IMR-90 (cell line): ENCODE measurements at regions not wholly inside any gene's neighbourhood (a gene's known extent, or its start where the extent isn't known, plus 50 kb on each side); places are given as distances from the start of the nearest gene placed in this dataset.

Source experiments
- BHLHE40 ChIP-seq: fragments of 150-350 bp; IDR thresholded peaks from 2 replicates; pipeline ENCODE4 v1.6.1; 2016; ENCODE audit warnings: mild to moderate bottlenecking, low read depth, low read length
- CTCF ChIP-seq: conservative IDR thresholded peaks from 2 replicates; pipeline ENCODE4 v1.5.1; 2012; ENCODE audit warnings: mild to moderate bottlenecking, low read depth, low read length, improper control_type of control experiment
- FOS ChIP-seq: fragments of 150-350 bp; IDR thresholded peaks from 2 replicates; pipeline ENCODE4 v1.6.1; 2016; ENCODE audit warnings: low read depth, low read length
- MAFK ChIP-seq: IDR thresholded peaks from 2 replicates; pipeline ENCODE4 v1.6.1; 2012; ENCODE audit warnings: low read depth, low read length, improper control_type of control experiment
- POLR2A ChIP-seq: IDR thresholded peaks from 2 replicates; pipeline ENCODE4 v1.6.1; 2012; ENCODE audit warnings: mild to moderate bottlenecking, low read depth, low read length
- RAD21 ChIP-seq: IDR thresholded peaks from 2 replicates; pipeline ENCODE4 v1.6.1; 2012; ENCODE audit warnings: low read length, improper control_type of control experiment
- RFX5 ChIP-seq: IDR thresholded peaks from 2 replicates; pipeline ENCODE4 v1.8.0; 2012; ENCODE audit warnings: low read depth, mild to moderate bottlenecking, low read length, moderate library complexity
- USF2 ChIP-seq: fragments of 150-350 bp; IDR thresholded peaks from 2 replicates; pipeline ENCODE4 v1.6.1; 2017; ENCODE audit warnings: mild to moderate bottlenecking, antibody characterized with exemption, low read length, low read depth

GRCh38 chr10:59499460-59499859, 137.1 kb upstream of the FAM13C start:
- TF ChIP-seq FOS (no peak), BHLHE40 (no peak), USF2 (no peak), CTCF (no peak), MAFK (no peak), POLR2A (no peak), RFX5 (no peak), RAD21 (no peak)
